ENCODE measurements at regions not wholly inside any gene's neighbourhood (a gene's known extent, or its start where the extent isn't known, plus 50 kb on each side); places are given as distances from the start of the nearest gene placed in this dataset.

DNA sequence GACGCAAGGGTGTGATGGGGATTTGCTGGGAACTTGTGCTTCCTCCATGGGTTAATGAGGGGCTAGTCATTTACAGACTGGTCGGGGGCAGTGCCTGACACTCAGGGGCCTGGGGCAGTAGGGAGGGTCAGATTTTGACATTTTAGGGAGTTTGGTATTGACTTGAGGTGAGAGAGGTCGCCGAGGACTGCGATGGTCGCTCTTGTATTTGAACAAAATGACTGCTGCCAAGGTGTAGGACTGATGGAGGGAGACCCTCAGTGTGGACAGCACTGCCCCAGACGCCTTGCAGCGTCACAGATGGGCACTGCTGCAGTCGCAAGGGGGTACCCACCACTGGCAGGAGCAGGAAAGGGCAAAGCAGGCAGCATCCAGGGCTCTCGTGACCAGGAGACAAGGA, 182.9 kb downstream of the RTP5 start:
- H3K27ac Mint-ChIP-seq (ENCODE audit: unreplicated experiment) = no peak overlapping the region
- CTCF ChIA-PET = no interaction called here
- peaks cover 16% of the 10 kb centered on the region for H3K4me1 Mint-ChIP-seq (ENCODE audit: low read depth, unreplicated experiment)
- H3K27me3 Mint-ChIP-seq (ENCODE audit: unreplicated experiment) = peaks cover 33% of the 10 kb centered on the region
- no peaks in the 10 kb centered on the region for H3K36me3 Mint-ChIP-seq (ENCODE audit: insufficient read depth, unreplicated experiment)
- TF ChIP-seq, protein P1, sequence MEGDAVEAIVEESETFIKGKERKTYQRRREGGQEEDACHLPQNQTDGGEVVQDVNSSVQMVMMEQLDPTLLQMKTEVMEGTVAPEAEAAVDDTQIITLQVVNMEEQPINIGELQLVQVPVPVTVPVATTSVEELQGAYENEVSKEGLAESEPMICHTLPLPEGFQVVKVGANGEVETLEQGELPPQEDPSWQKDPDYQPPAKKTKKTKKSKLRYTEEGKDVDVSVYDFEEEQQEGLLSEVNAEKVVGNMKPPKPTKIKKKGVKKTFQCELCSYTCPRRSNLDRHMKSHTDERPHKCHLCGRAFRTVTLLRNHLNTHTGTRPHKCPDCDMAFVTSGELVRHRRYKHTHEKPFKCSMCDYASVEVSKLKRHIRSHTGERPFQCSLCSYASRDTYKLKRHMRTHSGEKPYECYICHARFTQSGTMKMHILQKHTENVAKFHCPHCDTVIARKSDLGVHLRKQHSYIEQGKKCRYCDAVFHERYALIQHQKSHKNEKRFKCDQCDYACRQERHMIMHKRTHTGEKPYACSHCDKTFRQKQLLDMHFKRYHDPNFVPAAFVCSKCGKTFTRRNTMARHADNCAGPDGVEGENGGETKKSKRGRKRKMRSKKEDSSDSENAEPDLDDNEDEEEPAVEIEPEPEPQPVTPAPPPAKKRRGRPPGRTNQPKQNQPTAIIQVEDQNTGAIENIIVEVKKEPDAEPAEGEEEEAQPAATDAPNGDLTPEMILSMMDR (IDR thresholded peaks at IDR 0.05; ENCODE audit: unreplicated experiment) = no peak
- intact Hi-C loops (cut with micrococcal nuclease; ENCODE audit: unreplicated experiment) = no loop called here
- no peak for DNase-seq
- no peak overlapping the region for H3K4me3 Mint-ChIP-seq (ENCODE audit: low read depth, unreplicated experiment)
- peaks cover 6% of the 10 kb centered on the region for H3K9me3 Mint-ChIP-seq (ENCODE audit: low read depth, unreplicated experiment)
- no TSS peak for BruUV-seq (replicated peaks)

DNA sequence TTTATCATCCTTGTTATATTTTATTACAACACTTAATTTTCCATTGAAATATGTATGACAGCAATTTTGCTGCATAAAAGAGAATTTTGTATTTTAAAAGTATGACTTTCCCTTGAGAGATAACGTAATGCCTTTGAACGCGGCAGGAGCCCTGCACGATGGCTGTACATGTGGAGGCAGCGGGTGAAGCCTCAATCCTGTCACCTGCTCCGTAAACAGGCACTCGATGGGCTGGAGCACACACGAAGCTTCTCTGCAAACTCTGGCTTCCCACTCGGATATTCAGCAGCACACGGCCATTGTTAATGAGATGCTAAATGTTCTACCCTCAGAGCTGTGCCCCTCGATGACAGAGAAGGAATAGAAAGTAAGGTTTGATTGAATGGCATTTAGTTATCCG, 184.4 kb downstream of the RTP5 start:
- peaks cover 8% of the 10 kb centered on the region for H3K4me1 Mint-ChIP-seq (ENCODE audit: low read depth, unreplicated experiment)
- intact Hi-C loops (cut with micrococcal nuclease; ENCODE audit: unreplicated experiment) = no loop called here
- no peak overlapping the region for H3K27ac Mint-ChIP-seq (ENCODE audit: unreplicated experiment)
- no TSS peak for BruUV-seq (replicated peaks)
- H3K36me3 Mint-ChIP-seq (ENCODE audit: insufficient read depth, unreplicated experiment) = no peaks in the 10 kb centered on the region
- H3K27me3 Mint-ChIP-seq (ENCODE audit: unreplicated experiment) = peaks cover 33% of the 10 kb centered on the region
- H3K4me3 Mint-ChIP-seq (ENCODE audit: low read depth, unreplicated experiment) = no peak overlapping the region
- TF ChIP-seq, protein P1 (IDR thresholded peaks at IDR 0.05; ENCODE audit: unreplicated experiment) = no peak
- no peak for DNase-seq
- CTCF ChIA-PET = no interaction called here
- peaks cover 3% of the 10 kb centered on the region for H3K9me3 Mint-ChIP-seq (ENCODE audit: low read depth, unreplicated experiment)

DNA sequence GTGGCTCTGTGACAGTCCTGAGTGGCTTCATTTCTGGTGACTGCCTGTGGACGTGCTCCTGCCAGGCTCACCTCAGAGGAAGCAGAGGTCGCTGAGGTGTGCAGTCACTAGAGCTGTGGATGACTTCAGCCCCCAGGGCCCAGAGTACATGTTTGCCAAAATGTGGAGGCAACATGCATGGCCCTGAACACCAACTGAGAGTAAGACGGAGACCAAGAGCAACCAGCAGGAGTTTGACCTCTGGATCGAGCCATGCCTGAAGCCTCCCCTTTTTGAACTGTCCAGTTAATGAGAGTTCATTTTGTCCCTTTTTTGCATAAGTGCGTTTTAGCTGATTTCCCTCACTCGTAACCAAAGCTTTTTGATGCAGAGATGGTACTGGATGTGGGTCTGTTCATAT, 184.9 kb downstream of the RTP5 start:
- no TSS peak for BruUV-seq (replicated peaks)
- intact Hi-C loops (cut with micrococcal nuclease; ENCODE audit: unreplicated experiment) = no loop called here
- Mint-ChIP-seq H3K27ac (ENCODE audit: unreplicated experiment) (no peak overlapping the region), H3K36me3 (ENCODE audit: insufficient read depth, unreplicated experiment) (no peaks in the 10 kb centered on the region), H3K27me3 (ENCODE audit: unreplicated experiment) (peaks cover 33% of the 10 kb centered on the region), H3K9me3 (ENCODE audit: low read depth, unreplicated experiment) (peaks cover 3% of the 10 kb centered on the region), H3K4me3 (ENCODE audit: low read depth, unreplicated experiment) (no peak overlapping the region), H3K4me1 (ENCODE audit: low read depth, unreplicated experiment) (peaks cover 8% of the 10 kb centered on the region)
- no peak for DNase-seq
- CTCF ChIA-PET = no interaction called here
- TF ChIP-seq, protein P1 (IDR thresholded peaks at IDR 0.05; ENCODE audit: unreplicated experiment) = no peak

DNA sequence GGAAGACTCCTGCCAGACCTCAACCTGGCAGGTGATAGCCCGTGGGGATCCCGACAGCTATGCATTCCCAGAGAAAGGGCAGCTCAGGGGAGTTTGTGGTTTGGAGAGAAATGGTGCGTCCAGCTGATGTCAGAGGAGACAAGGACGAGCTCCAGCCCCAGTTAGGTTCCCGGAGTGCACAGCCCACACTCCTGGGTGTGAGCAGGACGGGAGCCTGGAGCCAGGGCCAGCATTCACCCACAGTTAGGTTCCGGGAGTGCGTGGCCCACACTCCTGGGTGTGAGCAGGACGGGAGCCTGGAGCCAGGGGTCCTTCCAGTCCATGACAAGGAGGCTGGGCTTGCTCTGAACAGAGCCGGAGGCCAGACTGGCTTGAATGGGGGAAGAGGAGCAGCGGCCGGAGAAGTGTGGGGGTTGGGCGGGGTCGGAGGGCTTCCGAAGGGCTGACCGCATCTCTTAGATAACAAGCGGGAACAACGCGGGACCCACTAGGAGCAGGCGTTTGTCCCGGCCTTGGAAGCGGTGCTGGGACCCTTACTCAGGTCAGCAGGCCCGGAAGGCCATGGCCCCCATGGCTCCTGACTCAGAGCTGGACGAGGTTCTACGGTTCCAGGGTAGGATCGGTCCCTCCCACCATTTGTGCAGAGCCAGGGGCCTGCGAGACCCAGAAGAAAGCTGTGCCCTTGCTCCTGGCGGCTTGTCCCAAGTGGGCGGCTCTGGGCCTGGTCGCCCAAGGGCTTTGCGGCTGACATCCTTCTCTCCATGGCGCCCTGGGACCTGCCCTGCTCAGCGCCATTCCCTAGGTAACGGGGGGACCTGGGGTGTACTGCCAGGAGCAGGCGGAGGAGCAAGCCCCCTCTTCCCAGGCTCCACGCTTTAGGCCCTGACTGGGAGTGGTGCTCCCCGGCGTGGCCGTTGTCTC, 185.6 kb downstream of the RTP5 start:
- peaks cover 8% of the 10 kb centered on the region for H3K4me1 Mint-ChIP-seq (ENCODE audit: low read depth, unreplicated experiment)
- BruUV-seq (replicated peaks) = no TSS peak
- peaks cover 3% of the 10 kb centered on the region for H3K9me3 Mint-ChIP-seq (ENCODE audit: low read depth, unreplicated experiment)
- no peaks in the 10 kb centered on the region for H3K36me3 Mint-ChIP-seq (ENCODE audit: insufficient read depth, unreplicated experiment)
- intact Hi-C loops (cut with micrococcal nuclease; ENCODE audit: unreplicated experiment) = no loop called here
- no peak overlapping the region for H3K4me3 Mint-ChIP-seq (ENCODE audit: low read depth, unreplicated experiment)
- TF ChIP-seq, protein P1 (IDR thresholded peaks at IDR 0.05; ENCODE audit: unreplicated experiment) = no peak
- peaks cover 33% of the 10 kb centered on the region for H3K27me3 Mint-ChIP-seq (ENCODE audit: unreplicated experiment)
- CTCF ChIA-PET = no interaction called here
- H3K27ac Mint-ChIP-seq (ENCODE audit: unreplicated experiment) = no peak overlapping the region
- no peak for DNase-seq
